ENCODE measurements at regions not wholly inside any gene's neighbourhood (a gene's known extent, or its start where the extent isn't known, plus 50 kb on each side); places are given as distances from the start of the nearest gene placed in this dataset.
"Not testable (repeated sequence)": the region's sequence is repeated elsewhere in the genome, so short reads cannot be mapped to it uniquely, and the experiment has no call there.

DNA sequence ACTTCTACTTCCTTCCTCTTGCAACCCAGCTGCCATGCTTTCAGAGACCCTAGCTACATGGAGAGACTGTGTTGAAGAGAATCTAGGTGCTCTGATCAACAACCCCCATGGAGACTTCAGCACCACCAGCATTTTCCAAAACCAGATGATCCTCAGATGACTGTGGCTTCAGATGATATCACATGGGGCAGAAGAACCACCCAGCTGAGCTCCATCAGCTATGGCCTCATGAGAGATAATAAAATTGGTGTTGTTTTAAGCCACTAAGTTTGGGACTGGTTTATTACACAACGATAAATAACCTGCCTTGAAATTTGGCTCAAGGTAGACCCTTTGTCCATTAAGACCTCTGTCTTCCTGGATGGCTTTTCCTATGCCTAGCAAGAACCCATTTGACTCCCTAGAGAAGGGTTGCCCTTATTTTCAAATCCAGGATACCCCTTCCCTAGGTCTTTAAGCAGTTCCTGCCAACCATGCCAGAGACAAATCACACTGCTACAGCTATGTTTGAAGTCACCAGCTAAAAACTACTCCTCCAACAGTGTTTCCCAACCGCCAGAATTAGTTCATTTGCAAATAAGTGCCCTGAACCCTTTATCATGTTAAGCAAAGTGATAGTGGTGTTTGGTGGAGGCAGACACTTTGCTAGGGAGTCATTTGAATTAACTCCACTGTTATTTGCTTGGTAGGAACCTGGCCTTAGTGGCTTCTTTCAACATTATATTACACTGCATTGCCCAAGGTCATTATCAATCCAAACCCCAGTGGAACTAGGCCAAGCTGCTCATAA is 136.9 kb upstream of the PALS2 start:
- peaks cover 8 to 12% (median 9%) of the 10 kb centered on the region in 3 donors for H3K4me1 Mint-ChIP-seq
- H3K9me3 Mint-ChIP-seq = peaks cover 0 to 3% (median 0%) of the 10 kb centered on the region in 3 donors
- Histone ChIP-seq H3K36me3 (ENCODE audit: control insufficient read depth in 2 of 2, extremely low read depth in 1 of 2, insufficient read depth in 1 of 2, low read length in 1 of 2) (no peaks in the 10 kb centered on the region), H3K27ac (ENCODE audit: low read length) (no peak overlapping the region), H3K4me1 (ENCODE audit: control insufficient read depth in 1 of 2, extremely low read depth in 1 of 2, insufficient read depth in 2 of 2, low read length in 2 of 2) (peaks cover 0 to 2% of the 10 kb centered on the region in 2 experiments), H3K4me3 (ENCODE audit: control insufficient read depth in 1 of 2, extremely low read depth in 1 of 2, low read length in 1 of 2) (no peak overlapping the region), H3K9me3 (no peaks in the 10 kb centered on the region), H3K27me3 (replicated peaks in 1 of 2; ENCODE audit: control insufficient read depth in 2 of 2, extremely low read depth in 1 of 2, insufficient read depth in 2 of 2, low read length in 1 of 2) (no peaks in the 10 kb centered on the region)
- no peak overlapping the region for H3K27ac Mint-ChIP-seq
- H3K4me3 Mint-ChIP-seq = no peak overlapping the region
- ATAC-seq (replicated peaks in 1 of 4) (no peak), DNase-seq (no peak)
- ChIA-PET CTCF (no interaction called here), POLR2A (no interaction called here)
- H3K36me3 Mint-ChIP-seq = no peaks in the 10 kb centered on the region
- peaks cover 0 to 4% of the 10 kb centered on the region in 2 donors for H3K27me3 Mint-ChIP-seq
- 80% methylated on average over 1 of the region's 2 CpGs for WGBS (ENCODE audit: insufficient coverage)

DNA sequence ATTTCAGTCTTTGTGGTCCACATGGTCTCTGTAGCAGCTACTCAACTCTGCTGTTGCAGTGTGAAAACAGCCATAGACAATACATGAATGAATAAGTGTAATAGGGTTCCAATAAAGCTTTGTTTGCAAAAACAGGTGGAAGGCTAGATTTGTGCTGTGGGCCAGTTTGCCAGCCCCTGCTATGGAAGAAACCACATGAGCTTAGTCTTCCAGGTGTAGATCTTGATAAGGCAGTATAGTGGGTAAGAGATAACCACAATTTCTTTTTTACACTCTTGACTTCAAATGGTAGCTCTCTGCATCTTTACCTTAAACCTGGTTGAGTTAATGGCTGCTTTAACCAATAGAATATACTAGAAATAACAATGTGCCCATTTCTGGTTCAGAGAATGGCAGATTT is 135.0 kb upstream of the PALS2 start:
- no peaks in the 10 kb centered on the region for H3K36me3 ChIP-seq (ENCODE audit: control insufficient read depth in 2 of 2, extremely low read depth in 1 of 2, insufficient read depth in 1 of 2, low read length in 1 of 2)
- ChIA-PET CTCF (interaction anchor here in 1 of 2 donors (0.7 kb wide), 1 partner anchor 9 kb away, joined by 4 read pairs; no protein-coding TSS in a partner anchor), POLR2A (no interaction called here)
- no peak overlapping the region for H3K27ac ChIP-seq (ENCODE audit: low read length)
- no peak for DNase-seq
- Mint-ChIP-seq H3K4me1 (peaks cover 8 to 23% (median 11%) of the 10 kb centered on the region in 3 donors), H3K27ac (no peak overlapping the region), H3K36me3 (no peaks in the 10 kb centered on the region), H3K4me3 (no peak overlapping the region), H3K27me3 (peaks cover 0 to 4% of the 10 kb centered on the region in 2 donors), H3K9me3 (peaks cover 0 to 3% (median 0%) of the 10 kb centered on the region in 3 donors)
- ATAC-seq (replicated peaks in 1 of 4) = no peak
- H3K27me3 ChIP-seq (replicated peaks in 1 of 2; ENCODE audit: control insufficient read depth in 2 of 2, extremely low read depth in 1 of 2, insufficient read depth in 2 of 2, low read length in 1 of 2) = no peaks in the 10 kb centered on the region
- H3K4me3 ChIP-seq (ENCODE audit: control insufficient read depth in 1 of 2, extremely low read depth in 1 of 2, low read length in 1 of 2) = no peak overlapping the region
- no peaks in the 10 kb centered on the region for H3K9me3 ChIP-seq
- H3K4me1 ChIP-seq (ENCODE audit: control insufficient read depth in 1 of 2, extremely low read depth in 1 of 2, insufficient read depth in 2 of 2, low read length in 2 of 2) = peaks cover 4 to 5% of the 10 kb centered on the region in 2 experiments

DNA sequence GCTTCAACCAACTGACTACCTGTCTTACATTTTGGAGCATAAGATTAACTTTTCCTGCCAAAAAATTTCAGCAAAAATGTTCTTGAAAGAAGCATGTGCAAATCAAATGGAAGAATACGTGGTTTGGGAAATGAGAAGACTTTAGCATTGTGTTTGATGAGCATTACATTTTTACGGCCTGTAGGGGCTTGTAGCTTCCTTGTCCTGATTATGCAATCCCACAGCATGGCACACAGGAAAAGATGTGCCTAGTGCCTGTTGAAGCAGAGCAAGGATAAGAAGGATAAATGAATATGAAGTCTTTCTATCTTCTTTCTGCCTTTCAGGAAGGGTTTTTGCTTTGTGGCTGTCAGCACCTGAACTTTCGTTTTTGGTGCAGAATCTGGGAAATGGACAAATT is 134.1 kb upstream of the PALS2 start:
- CTCF ChIA-PET; H3K27ac ChIP-seq (ENCODE audit: low read length); H3K9me3 ChIP-seq; H3K27me3 ChIP-seq (replicated peaks in 1 of 2; ENCODE audit: control insufficient read depth in 2 of 2, extremely low read depth in 1 of 2, insufficient read depth in 2 of 2, low read length in 1 of 2); POLR2A ChIA-PET; H3K9me3 Mint-ChIP-seq; H3K36me3 ChIP-seq (ENCODE audit: control insufficient read depth in 2 of 2, extremely low read depth in 1 of 2, insufficient read depth in 1 of 2, low read length in 1 of 2); H3K36me3 Mint-ChIP-seq; H3K27me3 Mint-ChIP-seq; H3K27ac Mint-ChIP-seq; H3K4me3 ChIP-seq (ENCODE audit: control insufficient read depth in 1 of 2, extremely low read depth in 1 of 2, low read length in 1 of 2); DNase-seq; ATAC-seq (replicated peaks in 1 of 4); H3K4me1 ChIP-seq (ENCODE audit: control insufficient read depth in 1 of 2, extremely low read depth in 1 of 2, insufficient read depth in 2 of 2, low read length in 2 of 2); H3K4me3 Mint-ChIP-seq: not testable (repeated sequence)
- H3K4me1 Mint-ChIP-seq = peaks cover 8 to 24% (median 11%) of the 10 kb centered on the region in 3 donors
- 70% methylated on average over 3 of the region's 3 CpGs for WGBS (ENCODE audit: insufficient coverage)

DNA sequence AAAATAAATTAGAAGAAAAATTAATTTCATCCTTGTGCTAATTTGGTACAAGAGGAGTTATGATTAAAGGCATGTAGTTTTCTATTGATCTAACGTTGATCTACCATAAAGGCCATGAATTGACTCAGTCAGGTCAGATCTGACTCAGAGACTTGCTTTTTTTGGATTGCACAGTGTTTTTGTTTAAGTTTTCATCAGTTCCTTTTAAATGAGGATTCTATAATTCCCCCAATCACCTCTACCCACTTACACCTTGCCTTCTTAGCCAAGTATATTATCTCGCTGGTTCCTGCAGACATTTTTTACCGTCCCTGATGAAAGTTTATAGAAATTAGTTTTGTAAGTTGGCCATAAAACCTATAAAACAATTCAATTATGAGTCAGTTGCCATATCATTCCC is 132.4 kb upstream of the PALS2 start:
- no peak for ATAC-seq (replicated peaks in 1 of 4)
- ChIA-PET CTCF (no interaction called here), POLR2A (no interaction called here)
- WGBS (ENCODE audit: insufficient coverage) = no CpG with 5 or more reads among the region's 3 CpGs
- Mint-ChIP-seq H3K4me3 (no peak overlapping the region), H3K4me1 (peaks cover 8 to 24% (median 11%) of the 10 kb centered on the region in 3 donors), H3K36me3 (no peaks in the 10 kb centered on the region), H3K27ac (peak overlapping the region in 1 of 2 donors; percentile 4), H3K27me3 (no peaks in the 10 kb centered on the region), H3K9me3 (peaks cover 0 to 1% (median 0%) of the 10 kb centered on the region in 3 donors)
- DNase-seq = no peak
- H3K4me3 ChIP-seq (ENCODE audit: control insufficient read depth in 1 of 2, extremely low read depth in 1 of 2, low read length in 1 of 2) = no peak overlapping the region
- no peaks in the 10 kb centered on the region for H3K36me3 ChIP-seq (ENCODE audit: control insufficient read depth in 2 of 2, extremely low read depth in 1 of 2, insufficient read depth in 1 of 2, low read length in 1 of 2)
- H3K27ac ChIP-seq (ENCODE audit: low read length) = peak overlapping the region; percentile 28
- H3K4me1 ChIP-seq (ENCODE audit: control insufficient read depth in 1 of 2, extremely low read depth in 1 of 2, insufficient read depth in 2 of 2, low read length in 2 of 2) = peaks cover 4 to 5% of the 10 kb centered on the region in 2 experiments
- H3K27me3 ChIP-seq (replicated peaks in 1 of 2; ENCODE audit: control insufficient read depth in 2 of 2, extremely low read depth in 1 of 2, insufficient read depth in 2 of 2, low read length in 1 of 2) = no peaks in the 10 kb centered on the region
- no peaks in the 10 kb centered on the region for H3K9me3 ChIP-seq

DNA sequence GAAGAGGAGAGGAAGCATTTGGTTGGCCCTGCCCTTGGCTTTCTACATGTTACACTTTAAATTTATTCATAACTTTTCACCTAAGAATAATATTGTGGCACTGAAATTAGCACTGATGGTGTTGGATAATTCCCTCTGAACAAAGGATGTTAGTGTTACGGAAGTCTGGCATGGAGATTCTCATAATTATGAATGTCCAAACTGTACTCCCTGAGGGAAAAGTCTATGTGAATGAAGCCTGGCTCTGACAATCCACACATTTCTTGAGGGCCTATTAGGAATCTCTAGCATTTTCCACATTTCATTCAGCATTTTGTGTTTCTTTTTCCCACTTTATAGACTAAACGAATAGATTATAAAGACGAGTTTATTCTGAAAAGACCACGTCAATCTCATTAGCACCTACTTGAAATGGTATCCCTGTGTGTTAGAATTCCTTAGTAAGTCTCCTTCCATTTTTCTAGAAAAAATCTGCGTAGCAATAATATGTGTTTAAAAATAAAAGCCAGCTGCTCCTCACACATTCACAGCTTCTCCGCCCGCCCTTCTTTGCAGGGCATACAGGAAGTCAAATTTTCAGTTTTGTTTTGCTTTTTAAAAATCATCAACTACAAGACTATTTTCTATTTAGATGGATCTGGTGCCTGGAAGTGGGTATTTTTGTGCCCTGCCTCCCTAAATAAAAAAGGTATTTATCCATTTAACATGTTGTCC is 131.8 kb upstream of the PALS2 start:
- Histone ChIP-seq H3K4me1 (ENCODE audit: control insufficient read depth in 1 of 2, extremely low read depth in 1 of 2, insufficient read depth in 2 of 2, low read length in 2 of 2) (peaks cover 4 to 5% of the 10 kb centered on the region in 2 experiments), H3K27ac (ENCODE audit: low read length) (peak overlapping the region; percentile 72), H3K36me3 (ENCODE audit: control insufficient read depth in 2 of 2, extremely low read depth in 1 of 2, insufficient read depth in 1 of 2, low read length in 1 of 2) (no peaks in the 10 kb centered on the region), H3K9me3 (no peaks in the 10 kb centered on the region), H3K4me3 (ENCODE audit: control insufficient read depth in 1 of 2, extremely low read depth in 1 of 2, low read length in 1 of 2) (no peak overlapping the region), H3K27me3 (replicated peaks in 1 of 2; ENCODE audit: control insufficient read depth in 2 of 2, extremely low read depth in 1 of 2, insufficient read depth in 2 of 2, low read length in 1 of 2) (no peaks in the 10 kb centered on the region)
- peaks cover 8 to 24% (median 11%) of the 10 kb centered on the region in 3 donors for H3K4me1 Mint-ChIP-seq
- no CpG with 5 or more reads among the region's 7 CpGs for WGBS (ENCODE audit: insufficient coverage)
- H3K9me3 Mint-ChIP-seq = no peaks in the 10 kb centered on the region
- DNase-seq = peak in 3 of 35 experiments; percentile 4 to 12 (median 8)
- peak overlapping the region in 1 of 2 donors; percentile 55 for H3K27ac Mint-ChIP-seq
- H3K36me3 Mint-ChIP-seq = no peaks in the 10 kb centered on the region
- POLR2A ChIA-PET = no interaction called here
- ATAC-seq (replicated peaks in 1 of 4) = no peak
- CTCF ChIA-PET = no interaction called here
- no peak overlapping the region for H3K4me3 Mint-ChIP-seq
- no peaks in the 10 kb centered on the region for H3K27me3 Mint-ChIP-seq

DNA sequence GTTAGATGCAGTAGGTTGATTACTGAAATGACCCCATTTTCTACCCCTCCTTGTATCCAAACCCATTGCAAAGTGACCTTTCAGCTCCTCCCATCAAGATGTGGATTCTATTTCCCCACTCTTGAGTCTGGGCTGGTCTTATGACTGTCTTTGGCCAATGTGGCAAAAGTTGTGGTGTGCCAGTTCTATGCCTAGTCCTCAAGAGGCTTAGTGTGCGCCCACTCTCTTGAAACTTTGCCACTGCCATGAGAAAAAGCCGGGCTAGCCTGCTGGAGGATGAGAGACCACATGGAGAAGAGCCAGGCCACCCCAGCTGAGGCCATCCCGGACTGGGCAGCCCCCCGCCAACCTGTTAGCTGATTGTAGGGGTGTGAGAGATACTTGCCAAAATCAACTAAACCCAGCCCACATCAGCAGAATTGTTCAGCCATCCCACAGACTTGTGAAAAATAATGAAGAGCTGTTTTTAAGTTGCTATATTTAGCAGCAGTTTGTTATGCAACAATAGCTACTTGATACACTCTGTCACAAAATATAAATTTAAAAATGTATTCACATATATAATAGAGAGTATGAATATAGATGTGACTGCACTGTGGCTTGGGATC is 131.0 kb upstream of the PALS2 start:
- ChIA-PET POLR2A (interaction anchor here in 1 of 2 donors (0.7 kb wide), 1 partner anchor 1540 kb away, joined by 3 read pairs; no protein-coding TSS in a partner anchor), CTCF (no interaction called here)
- Mint-ChIP-seq H3K4me3 (no peak overlapping the region), H3K4me1 (peaks cover 8 to 24% (median 11%) of the 10 kb centered on the region in 3 donors), H3K27me3 (peaks cover 0 to 6% of the 10 kb centered on the region in 2 donors), H3K27ac (peak overlapping the region in 1 of 2 donors; percentile 33), H3K9me3 (no peaks in the 10 kb centered on the region), H3K36me3 (no peaks in the 10 kb centered on the region)
- H3K9me3 ChIP-seq = no peaks in the 10 kb centered on the region
- DNase-seq = peak in 3 of 35 experiments; percentile 1 to 17 (median 17)
- peak overlapping the region; percentile 72 for H3K27ac ChIP-seq (ENCODE audit: low read length)
- peaks cover 4 to 5% of the 10 kb centered on the region in 2 experiments for H3K4me1 ChIP-seq (ENCODE audit: control insufficient read depth in 1 of 2, extremely low read depth in 1 of 2, insufficient read depth in 2 of 2, low read length in 2 of 2)
- no peak for ATAC-seq (replicated peaks in 1 of 4)
- no peaks in the 10 kb centered on the region for H3K36me3 ChIP-seq (ENCODE audit: control insufficient read depth in 2 of 2, extremely low read depth in 1 of 2, insufficient read depth in 1 of 2, low read length in 1 of 2)
- no peak overlapping the region for H3K4me3 ChIP-seq (ENCODE audit: control insufficient read depth in 1 of 2, extremely low read depth in 1 of 2, low read length in 1 of 2)
- H3K27me3 ChIP-seq (replicated peaks in 1 of 2; ENCODE audit: control insufficient read depth in 2 of 2, extremely low read depth in 1 of 2, insufficient read depth in 2 of 2, low read length in 1 of 2) = no peaks in the 10 kb centered on the region
- 76% methylated on average over 2 of the region's 4 CpGs for WGBS (ENCODE audit: insufficient coverage)

Measured in T-cell (primary cell).